NCI-H82 treated with DMSO at 0.1 percent for 48 hours (cell line): ENCODE measurements at regions not wholly inside any gene's neighbourhood (a gene's known extent, or its start where the extent isn't known, plus 50 kb on each side); places are given as distances from the start of the nearest gene placed in this dataset.

Experiments used
- DNase-seq: peaks from one replicate; lab custom pipeline; 2025; ENCODE audit not compliant: unreplicated experiment; lab: John Stamatoyannopoulos, UW

DNA sequence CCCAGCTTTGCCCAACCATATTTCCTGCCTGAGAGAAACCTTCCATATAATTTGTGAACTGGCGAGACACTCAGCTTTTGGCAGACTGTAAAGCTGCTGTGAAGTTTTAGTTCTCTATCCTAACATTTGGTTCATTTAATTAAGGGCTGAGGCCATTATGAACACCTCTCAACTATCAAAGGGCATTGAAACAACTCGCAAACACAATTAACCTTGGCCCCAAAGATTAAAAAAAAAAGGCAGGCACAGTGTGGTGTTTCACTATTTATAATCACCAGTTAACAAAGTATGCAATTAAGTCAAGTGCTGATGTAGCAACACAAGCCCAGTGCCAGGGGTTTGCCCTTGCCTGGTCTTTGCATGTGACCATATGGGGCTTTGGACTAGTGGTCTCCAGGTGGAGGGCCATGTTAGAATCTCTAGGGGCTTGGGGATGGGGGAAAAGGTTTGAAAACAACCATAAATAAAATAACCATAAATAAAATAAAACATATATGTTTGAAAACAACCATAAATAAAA, 297.6 kb upstream of the SKOR2 start:
- DNase-seq, result no peak

DNA sequence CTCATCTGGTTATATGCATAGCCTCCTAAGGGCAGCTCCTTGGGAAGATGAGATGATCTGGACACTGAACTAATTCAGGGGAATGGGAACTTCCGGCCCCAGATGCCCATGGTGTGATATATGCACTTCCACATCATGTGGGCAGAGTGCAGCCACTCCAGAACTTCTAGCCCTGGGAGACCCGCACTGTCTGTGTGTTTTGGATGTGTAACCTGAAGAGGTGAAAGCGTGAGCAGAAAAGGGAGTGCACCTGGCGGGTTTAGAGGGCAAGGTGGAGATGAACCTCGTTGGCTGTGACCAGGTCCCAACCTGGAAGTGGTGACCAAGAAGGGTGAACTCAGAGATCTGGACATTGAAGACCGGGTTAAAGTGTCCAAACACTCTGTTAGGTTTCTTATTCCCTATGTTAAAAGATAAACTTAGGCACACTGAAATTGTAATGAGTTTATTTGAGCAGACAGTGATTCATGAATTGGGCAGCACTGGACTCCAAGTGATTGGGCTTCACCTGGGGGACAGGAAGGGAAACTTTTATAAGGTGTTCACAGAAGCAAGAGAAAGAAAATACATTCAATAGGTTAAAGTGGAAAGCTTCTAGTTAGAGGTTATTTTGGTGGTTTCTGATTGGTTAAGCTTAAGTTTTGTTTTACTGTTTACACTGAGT, 296.2 kb upstream of the SKOR2 start:
- DNase-seq, result no peak

DNA sequence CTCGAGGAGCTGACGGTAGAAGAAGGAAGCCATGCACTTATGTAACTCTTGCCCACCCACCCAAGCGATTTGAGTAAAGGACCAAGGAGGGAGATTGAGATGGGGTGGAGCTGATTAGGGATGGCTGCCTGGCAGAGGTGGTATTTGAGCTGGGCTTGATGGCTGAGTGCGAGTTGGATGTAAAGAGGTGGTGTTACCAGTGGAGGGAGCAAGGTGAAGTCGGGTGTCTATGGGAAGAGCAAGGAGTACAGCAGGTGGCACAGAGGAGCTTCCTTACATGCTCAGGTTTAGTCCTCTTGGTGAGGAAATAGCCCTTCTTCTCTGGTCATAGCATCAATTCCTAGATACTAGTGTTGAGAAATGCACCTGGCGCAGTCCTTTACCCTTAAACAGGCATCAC, 294.2 kb upstream of the SKOR2 start:
- DNase-seq, result no peak

DNA sequence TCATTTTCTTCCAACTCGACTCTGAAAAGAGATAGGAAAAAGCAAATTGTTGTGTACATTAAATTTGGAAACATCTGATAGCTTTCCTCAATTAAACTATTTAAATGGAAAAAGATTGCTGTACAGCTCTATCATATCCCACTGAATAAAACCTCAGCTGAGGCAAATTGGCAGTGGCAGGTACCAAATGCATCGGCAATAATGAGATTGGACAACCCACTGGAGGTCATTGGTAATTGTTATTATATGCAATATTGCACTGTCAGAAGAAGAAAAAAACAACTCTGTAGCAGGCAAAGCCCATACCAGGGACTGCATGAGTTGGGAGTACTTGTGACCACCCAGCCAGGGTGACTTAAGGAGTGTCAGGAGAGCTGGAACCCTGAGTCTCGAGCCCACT, 291.6 kb upstream of the SKOR2 start:
- no peak for DNase-seq

DNA sequence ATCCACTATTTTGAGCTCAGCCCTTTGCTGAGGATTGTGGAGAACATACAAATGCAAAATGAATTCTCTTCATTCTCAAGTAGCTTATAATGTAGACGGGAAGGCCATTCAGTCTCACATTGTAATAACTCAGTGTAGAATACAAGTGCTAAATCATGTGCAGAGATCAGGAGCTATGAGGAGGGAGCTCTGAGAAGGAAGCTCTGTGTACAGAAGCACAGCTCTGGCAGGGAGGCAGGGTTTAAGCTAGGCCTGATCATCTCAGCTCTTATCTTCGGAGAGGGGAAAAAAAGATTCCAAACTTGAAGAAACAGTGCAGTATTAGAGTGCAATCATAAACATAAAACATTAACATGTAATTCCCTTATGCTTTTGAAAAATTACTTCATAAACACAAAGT, 291.1 kb upstream of the SKOR2 start:
- no peak for DNase-seq

DNA sequence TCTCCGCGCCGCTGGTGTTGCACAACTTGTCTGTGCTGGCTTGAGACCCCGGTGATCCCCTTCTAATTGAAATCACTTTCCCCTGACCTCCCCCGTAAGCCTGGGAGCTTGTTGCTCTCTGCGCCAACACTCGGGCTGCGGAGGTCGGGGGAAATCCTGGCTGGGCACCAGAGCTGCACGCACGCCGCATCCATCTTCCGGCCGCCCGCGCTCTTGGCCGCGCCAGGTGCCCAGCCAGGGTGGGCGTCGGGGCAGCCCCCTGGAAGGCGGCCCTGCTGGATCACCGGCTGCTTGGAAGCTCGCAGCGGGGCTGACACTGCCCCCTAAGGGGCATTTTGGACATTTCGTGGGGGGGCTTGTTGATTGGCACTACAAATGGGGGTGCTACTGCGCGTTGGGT, 280.3 kb upstream of the SKOR2 start:
- no peak for DNase-seq

DNA sequence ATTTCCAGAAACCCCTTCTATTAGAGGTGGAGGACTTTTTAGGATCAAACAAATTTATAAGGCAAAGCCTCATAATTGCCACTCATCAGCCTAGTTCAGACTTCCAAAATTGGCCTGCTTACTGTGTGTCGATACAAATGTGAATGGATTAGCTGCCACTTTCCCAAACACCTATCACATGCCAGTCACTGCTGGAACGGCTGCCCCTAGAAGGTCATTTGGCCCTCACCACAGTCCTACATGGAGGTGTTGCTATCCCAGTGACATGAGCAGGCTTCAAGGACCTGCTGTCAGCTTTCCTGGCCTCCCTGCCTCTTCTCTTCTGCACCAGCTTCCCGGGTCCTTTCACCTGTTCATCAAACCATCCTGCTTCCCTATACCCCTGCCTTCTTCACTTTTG, 279.2 kb upstream of the SKOR2 start:
- DNase-seq, result no peak

DNA sequence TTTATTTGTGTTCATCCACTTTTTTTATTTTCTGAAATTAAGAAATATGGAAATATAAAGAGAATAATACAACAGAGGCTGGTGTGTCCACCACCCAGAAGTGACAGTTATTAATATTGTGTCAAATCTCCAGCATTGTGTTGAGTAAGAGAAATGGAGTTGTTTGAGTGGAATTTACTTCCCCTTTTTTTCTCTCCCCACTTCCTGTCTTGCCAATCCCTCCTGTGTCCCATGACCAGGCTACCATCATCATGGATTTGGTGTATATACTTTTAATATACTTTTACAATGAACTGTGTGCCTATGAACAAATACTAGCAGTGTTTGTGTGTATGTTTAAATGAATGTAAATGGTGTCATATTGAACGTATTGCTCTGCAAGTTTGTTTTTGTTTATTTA, 276.9 kb upstream of the SKOR2 start:
- no peak for DNase-seq

DNA sequence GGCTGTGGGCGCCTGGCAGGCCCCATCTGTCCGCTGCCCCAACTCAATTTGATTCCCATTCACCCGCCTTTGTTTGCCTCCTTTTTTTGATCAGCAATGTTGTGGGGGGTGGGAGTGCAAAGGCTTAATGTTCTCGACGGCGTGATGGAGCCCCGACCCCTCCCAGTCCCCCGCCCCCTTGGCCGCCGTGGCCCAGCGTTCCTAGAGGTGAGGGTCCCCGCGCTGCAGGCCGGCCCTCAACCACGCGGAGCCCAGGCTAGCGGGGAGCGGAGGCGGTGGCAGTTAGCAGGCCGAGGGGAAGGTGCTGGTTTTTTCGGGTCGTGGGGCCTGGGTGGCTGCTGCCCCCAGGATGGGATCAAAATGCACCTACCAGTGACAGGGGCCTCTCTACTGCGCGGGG, 274.7 kb upstream of the SKOR2 start:
- no peak for DNase-seq

DNA sequence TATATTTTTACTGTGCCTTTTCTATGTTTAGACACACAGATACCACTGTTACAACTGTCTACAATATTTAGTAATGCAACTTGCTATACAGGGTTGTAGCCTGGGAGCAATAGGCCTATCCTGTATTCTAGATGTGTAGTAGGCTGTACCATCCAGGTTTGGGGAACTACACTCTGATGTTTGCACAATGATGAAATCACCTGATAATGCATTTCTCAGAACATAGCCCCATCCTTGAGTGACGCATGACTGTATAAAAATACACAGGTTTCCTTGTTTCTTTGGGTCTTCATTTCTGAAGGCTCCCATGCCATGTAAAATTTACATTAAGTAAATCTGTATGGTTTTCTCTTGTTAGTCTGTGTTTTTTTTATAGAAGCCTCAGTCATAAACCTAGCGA, 270.9 kb upstream of the SKOR2 start:
- no peak for DNase-seq

DNA sequence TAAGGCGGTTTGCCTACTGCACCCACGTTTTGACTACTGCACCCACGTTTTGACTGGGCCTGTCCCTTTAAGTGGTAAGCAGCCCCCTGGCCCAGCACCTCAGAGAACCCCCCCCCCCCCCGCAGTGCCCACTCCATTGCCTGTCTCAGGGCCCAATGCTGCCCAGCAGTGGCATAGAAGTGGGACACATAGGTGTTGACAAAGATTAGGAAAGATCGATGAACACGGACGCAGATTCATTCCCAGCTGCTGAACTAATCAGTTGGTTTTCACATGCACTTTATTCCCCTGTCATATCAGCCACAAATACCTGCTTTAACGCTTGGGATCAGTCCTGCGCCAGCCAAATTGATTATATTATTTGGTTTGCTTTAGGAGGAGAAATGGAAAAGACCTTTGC, 268.8 kb upstream of the SKOR2 start:
- no peak for DNase-seq

DNA sequence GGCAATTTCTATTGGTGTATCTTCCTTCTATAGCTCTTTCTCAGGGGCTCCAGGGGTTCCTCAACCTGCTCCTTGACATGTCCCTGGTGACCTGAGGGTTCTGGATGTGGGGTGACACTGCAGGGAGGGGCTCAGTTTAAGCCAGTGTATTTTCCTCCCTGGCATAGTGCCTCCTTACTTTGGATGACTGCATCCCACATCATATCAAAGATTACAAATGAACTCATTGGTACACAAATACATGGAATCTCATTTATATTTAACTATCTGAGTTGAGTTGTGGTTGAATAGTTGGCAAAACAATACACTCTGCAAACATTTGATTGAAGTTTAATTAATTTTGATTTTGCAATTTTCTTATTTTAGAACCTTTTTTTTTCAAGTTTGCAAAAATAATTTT, 268.2 kb upstream of the SKOR2 start:
- DNase-seq, result no peak

DNA sequence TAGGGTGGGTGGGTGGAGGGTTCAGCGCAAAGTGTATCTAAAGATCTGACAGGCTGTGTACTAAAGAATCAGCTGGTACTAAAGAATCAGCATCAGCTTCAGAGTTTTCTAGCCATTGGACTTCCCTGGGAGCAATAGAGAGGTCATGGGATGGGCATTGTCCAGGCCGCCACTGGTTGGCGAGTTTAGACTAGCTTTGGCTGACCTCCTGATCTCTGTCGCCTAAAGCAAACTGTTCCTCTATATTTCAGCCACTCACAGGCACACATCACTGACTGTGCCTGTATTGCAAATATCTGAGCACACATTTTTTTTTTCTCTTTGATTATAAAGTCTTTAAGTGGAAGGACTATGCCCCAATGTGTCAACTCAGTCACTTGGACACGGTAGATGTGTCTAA, 267.8 kb upstream of the SKOR2 start:
- no peak for DNase-seq

DNA sequence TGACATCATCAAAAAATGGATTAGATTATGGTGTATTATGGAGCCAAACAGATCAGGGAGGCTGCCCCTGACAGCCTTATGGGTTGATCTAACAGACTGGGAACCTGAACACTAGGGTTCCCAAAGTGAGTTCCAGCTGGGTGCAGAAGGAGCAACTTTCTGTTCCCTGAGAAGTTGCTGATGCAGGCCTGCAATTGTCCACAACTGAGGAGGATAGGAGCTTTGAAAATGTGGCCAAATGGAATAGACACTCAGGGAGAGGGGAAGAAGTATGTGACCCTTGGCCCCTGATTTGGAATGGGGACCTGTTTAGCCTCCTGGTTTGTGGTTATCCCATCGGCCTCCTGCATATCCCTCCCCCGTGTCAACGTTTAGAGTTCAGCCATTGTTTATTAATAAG, 262.2 kb upstream of the SKOR2 start:
- DNase-seq, result no peak

DNA sequence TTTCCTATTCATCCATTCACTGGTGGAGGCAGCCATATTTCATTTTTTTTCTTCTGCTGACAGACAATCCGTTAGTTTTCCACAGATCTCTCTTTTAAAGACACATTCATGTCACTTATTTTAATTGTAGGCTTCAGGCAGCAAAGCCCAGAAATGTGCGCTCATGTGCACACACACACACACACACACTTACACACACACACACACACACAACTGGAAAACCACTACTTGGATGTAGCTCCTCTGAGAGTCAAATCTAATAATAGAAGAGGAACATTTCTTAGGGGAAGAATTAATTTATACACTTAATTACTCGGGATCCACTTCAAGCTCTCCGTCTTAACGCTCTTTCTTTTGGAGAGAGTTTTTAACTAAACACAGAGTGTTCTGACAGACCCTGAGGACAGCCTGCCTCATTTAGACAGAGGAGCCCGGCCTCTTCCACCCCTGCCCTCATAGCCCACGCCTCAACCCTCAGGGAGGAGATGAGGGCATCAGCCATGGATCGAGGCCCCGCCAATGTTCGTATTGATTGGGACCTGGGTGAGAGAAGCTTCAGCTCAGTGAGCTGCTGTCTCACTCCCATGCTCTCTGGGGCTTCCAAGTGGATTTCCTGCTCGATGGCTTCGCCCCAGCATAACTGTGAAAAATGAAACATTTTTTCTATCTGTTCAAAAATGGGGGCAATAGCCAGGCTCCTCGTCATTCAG, 261.4 kb upstream of the SKOR2 start:
- DNase-seq, result no peak

DNA sequence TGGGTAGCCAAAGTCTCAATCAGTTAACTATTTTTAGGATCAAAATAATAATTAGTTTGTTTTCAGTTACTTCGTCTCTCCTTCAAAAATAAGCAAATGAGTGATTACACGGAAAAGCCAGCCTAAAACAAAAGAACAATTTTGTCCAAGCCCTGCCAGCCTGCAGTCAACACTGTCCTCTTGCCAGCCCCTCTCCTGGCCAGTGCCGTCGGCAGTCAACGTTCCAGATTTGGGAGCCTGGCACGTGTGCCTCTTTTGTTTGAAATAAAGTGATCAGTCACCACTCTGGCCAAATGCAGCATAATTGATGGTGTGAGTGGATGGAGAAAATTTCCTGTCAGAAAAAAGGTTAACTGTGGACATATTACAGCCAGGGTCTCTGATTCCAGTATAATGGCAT, 260.6 kb upstream of the SKOR2 start:
- no peak for DNase-seq

DNA sequence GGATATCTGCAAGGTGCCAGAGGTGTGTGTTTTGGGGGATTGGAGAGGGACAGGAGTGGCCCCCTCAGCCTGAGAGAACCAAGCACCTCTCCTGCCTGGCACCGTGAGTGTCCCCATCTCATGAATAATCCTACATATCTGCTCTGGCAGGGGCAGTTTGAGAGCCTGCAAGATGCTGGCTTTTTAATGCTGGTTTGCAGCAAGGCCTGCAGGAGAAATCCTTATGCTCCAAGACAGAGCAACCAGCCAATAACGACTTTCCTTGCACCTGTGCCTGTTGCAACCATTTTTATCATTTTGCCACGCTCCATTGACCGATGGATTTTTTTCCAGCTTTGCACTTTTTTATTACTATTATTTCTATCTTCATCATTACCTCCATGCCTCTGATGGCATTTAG, 259.4 kb upstream of the SKOR2 start:
- DNase-seq, result no peak

DNA sequence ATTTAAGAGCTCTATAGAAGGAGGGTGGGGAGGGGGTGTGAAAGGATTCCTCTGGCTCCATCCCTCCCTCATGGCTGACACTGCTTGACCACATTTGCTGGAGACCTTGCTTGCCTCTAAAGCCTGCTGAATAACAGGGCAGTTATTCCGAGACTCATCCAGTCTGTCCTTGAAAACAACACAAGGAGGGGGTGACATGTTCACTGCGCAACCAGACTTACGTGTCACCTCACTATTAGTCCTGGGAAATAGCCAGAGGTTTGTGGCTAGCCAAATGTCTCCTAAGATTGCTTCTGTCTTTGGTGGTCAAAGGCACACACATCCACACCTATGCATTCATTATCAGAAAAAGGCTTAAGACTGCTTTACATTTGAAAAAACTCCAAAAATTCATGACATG, 256.2 kb upstream of the SKOR2 start:
- DNase-seq, result no peak

DNA sequence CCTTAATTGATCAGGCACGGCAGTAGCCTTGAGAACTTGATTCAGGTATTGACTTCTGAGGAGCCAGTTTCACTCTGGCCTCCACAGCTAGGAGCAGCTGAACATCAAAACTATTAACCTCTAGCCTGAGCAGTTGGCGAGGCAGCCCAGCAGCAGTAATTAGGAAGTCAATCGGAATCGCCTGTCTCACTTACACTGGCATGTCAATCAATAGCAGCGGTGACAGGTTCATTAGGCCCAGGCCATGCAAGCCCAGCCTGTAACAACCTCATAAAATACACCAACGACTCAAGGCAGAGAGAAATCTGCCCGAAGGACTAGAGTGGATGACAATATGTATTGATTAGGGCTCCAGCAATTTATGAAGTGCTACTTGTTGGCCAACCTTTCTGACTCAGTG, 255.4 kb upstream of the SKOR2 start:
- DNase-seq, result no peak

DNA sequence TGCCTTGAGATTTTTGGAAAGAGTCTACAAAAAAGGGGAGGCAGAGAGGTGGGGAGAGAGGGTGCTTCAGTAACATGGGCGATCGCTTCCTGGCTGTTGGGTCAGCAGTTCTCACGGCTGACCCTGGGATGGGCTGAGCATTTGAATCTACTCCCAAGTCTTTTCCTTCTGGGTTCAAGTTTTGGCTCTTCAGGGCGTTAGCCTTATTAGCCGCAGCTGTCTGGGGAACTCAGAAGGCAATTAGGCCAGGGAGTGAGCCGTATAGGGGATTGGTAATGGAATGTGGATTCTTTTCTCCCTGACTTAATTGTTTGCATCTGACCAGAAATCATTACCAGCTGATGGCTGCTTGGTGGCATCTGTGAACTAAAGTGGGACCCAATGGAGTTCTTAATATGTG, 250.5 kb upstream of the SKOR2 start:
- no peak for DNase-seq

DNA sequence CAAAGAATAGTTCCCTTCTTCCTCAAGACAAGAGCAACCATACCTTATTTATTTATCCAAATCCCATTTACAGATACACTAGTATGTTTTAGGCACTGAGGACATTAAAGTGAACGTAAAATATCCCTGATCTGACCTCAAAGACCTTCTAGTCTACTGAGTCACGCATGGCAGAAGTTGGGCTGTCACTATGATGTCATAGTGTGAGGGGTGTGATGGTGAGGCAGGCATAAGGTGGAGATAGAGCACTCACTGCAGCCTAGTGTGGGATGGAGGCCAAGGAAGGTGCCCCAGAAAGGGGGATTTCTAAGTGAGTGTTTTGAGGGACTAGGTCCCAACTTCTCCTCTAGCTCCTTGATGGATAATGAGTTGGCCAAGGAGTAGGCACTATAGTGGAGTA, 249.5 kb upstream of the SKOR2 start:
- DNase-seq, result no peak

DNA sequence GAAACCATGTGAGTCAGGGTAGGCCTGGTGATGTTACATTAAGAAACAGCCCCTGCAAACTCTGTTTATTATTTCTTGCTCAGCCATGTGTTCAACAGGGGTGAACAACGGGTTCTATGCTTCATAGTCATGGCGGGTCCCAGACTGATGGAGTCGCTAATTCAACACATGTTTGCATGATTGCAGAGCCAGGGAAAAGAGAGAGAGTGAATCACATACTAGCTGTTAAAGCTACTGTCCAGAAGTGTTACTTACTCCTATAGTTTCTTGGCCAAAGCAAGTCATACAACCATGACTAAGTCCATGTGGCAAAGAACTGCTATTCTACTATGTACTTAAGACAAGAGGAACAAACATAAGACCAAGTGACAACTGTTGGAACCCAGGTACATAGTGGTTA, 241.2 kb upstream of the SKOR2 start:
- DNase-seq, result no peak

DNA sequence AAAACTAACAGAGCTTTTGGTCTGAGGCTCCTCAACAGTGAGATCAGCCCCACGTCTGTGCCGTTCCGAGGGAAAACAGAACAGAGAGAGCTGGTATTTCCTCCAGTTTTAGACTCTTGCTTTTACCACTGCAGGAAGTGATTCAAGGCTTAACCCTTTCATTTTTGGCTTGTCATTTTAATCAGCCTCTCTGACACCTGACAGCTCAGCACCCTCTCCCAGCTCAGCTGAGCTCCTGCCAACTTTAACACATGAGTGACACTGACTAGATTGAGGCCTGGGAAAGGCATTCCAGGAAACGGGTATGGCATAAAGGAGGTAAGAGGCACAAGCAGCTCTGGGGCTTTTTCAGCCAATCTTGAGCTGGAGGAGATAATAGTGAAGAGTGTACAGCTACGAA, 239.4 kb upstream of the SKOR2 start:
- no peak for DNase-seq
